HEK293 (cell line): ENCODE measurements at regions not wholly inside any gene's neighbourhood (a gene's known extent, or its start where the extent isn't known, plus 50 kb on each side); places are given as distances from the start of the nearest gene placed in this dataset.

Experiments
- BCL11A ChIP-seq: fragments of 450-650 bp; formaldehyde crosslinking; IDR thresholded peaks from 2 replicates; pipeline ENCODE4 v1.5.1; 2016; ENCODE audit warnings: low read depth, missing biosample characterization, missing genetic modification characterization
- FEZF1 ChIP-seq: fragments of 450-650 bp; formaldehyde crosslinking; IDR thresholded peaks from 2 replicates; pipeline ENCODE4 v1.5.1; 2016; ENCODE audit warnings: missing biosample characterization, missing genetic modification characterization
- GFI1B ChIP-seq: fragments of 450-650 bp; formaldehyde crosslinking; IDR thresholded peaks from 2 replicates; pipeline ENCODE4 v1.5.1; 2016; ENCODE audit warnings: missing biosample characterization, missing genetic modification characterization
- GLIS1 ChIP-seq: fragments of 450-650 bp; formaldehyde crosslinking; IDR thresholded peaks from 2 replicates; pipeline ENCODE4 v1.5.1; 2016; ENCODE audit warnings: missing biosample characterization, missing genetic modification characterization
- KLF1 ChIP-seq: fragments of 450-650 bp; formaldehyde crosslinking; IDR thresholded peaks from 2 replicates; pipeline ENCODE4 v1.5.1; 2016; ENCODE audit warnings: missing biosample characterization, missing genetic modification characterization
- OSR2 ChIP-seq: fragments of 450-650 bp; formaldehyde crosslinking; IDR thresholded peaks from 2 replicates; pipeline ENCODE4 v1.5.1; 2016; ENCODE audit warnings: missing biosample characterization, missing genetic modification characterization
- SCRT1 ChIP-seq: fragments of 450-650 bp; formaldehyde crosslinking; IDR thresholded peaks from 2 replicates; pipeline ENCODE4 v1.5.1; 2016; ENCODE audit warnings: missing biosample characterization, missing genetic modification characterization, borderline replicate concordance
- SCRT2 ChIP-seq: fragments of 450-650 bp; formaldehyde crosslinking; IDR thresholded peaks from 2 replicates; pipeline ENCODE4 v1.5.1; 2016; ENCODE audit warnings: missing biosample characterization, missing genetic modification characterization
- ZNF157 ChIP-seq: fragments of 450-650 bp; formaldehyde crosslinking; IDR thresholded peaks from 2 replicates; pipeline ENCODE4 v1.5.1; 2016; ENCODE audit warnings: missing biosample characterization, missing genetic modification characterization
- ZNF175 ChIP-seq: fragments of 450-650 bp; formaldehyde crosslinking; IDR thresholded peaks from 2 replicates; pipeline ENCODE4 v1.5.1; 2016; ENCODE audit warnings: missing biosample characterization, missing genetic modification characterization
- ZNF211 ChIP-seq: fragments of 450-650 bp; formaldehyde crosslinking; IDR thresholded peaks from 2 replicates; pipeline ENCODE4 v1.5.1; 2016; ENCODE audit warnings: low read depth, missing biosample characterization, missing genetic modification characterization
- ZNF248 ChIP-seq: fragments of 450-650 bp; formaldehyde crosslinking; IDR thresholded peaks from 2 replicates; pipeline ENCODE4 v1.5.1; 2017; ENCODE audit warnings: missing biosample characterization, missing genetic modification characterization
- ZNF274 ChIP-seq, 2 experiments: fragments of 200-500 bp in 1 of 2; fragments of 450-650 bp in 1 of 2; sonication (Bioruptor generic) in 1 of 2; formaldehyde crosslinking in 1 of 2; IDR thresholded peaks; 2 replicates each; pipeline versions ENCODE4 v1.5.1 to v1.6.1; 2014 to 2016; ENCODE audit warnings: borderline replicate concordance in 1 of 2, inconsistent platforms in 1 of 2, low read length in 1 of 2, missing biosample characterization in 1 of 2, missing genetic modification characterization in 1 of 2
- ZNF292 ChIP-seq: fragments of 450-650 bp; formaldehyde crosslinking; IDR thresholded peaks from 2 replicates; pipeline ENCODE4 v1.5.1; 2016; ENCODE audit warnings: low read depth, missing biosample characterization, missing genetic modification characterization, borderline replicate concordance
- ZNF549 ChIP-seq: fragments of 450-650 bp; IDR thresholded peaks from 2 replicates; pipeline ENCODE4 v1.5.1; 2018; ENCODE audit warnings: missing biosample characterization, missing genetic modification characterization, mild to moderate bottlenecking, inconsistent platforms, moderate library complexity
- ZNF596 ChIP-seq: fragments of 450-650 bp; IDR thresholded peaks from 2 replicates; pipeline ENCODE4 v1.5.0; 2018; ENCODE audit warnings: missing biosample characterization, mild to moderate bottlenecking, missing genetic modification characterization, moderate library complexity
- ZNF600 ChIP-seq: fragments of 450-650 bp; formaldehyde crosslinking; IDR thresholded peaks from 2 replicates; pipeline ENCODE4 v1.5.1; 2016; ENCODE audit warnings: missing biosample characterization, missing genetic modification characterization
- ZNF658 ChIP-seq: fragments of 450-650 bp; formaldehyde crosslinking; IDR thresholded peaks from 2 replicates; pipeline ENCODE4; 2016; ENCODE audit warnings: missing biosample characterization, missing genetic modification characterization
- ZNF768 ChIP-seq: fragments of 450-650 bp; formaldehyde crosslinking; IDR thresholded peaks from 2 replicates; pipeline ENCODE4 v1.5.1; 2018; ENCODE audit warnings: missing biosample characterization, mild to moderate bottlenecking, missing genetic modification characterization
- ZNF776 ChIP-seq: fragments of 450-650 bp; formaldehyde crosslinking; IDR thresholded peaks from 2 replicates; pipeline ENCODE4 v1.5.0; 2017; ENCODE audit warnings: missing biosample characterization, missing genetic modification characterization, borderline replicate concordance
- TF ChIP-seq, protein P1 (sequence below): fragments of 450-650 bp; formaldehyde crosslinking; IDR thresholded peaks from 2 replicates; pipeline ENCODE4 v1.5.1; 2016; ENCODE audit warnings: missing biosample characterization, missing genetic modification characterization
- TF ChIP-seq, protein P2 (sequence below): fragments of 450-650 bp; formaldehyde crosslinking; IDR thresholded peaks from 2 replicates; pipeline ENCODE4 v1.5.1; 2016; ENCODE audit warnings: missing biosample characterization, missing genetic modification characterization
- TF ChIP-seq, protein P3 (sequence below): fragments of 450-650 bp; formaldehyde crosslinking; IDR thresholded peaks from 2 replicates; pipeline ENCODE4 v1.5.1; 2016; ENCODE audit warnings: missing biosample characterization, missing genetic modification characterization
- TF ChIP-seq, protein P4 (sequence below): fragments of 450-650 bp; formaldehyde crosslinking; IDR thresholded peaks from 2 replicates; pipeline ENCODE4 v1.5.1; 2016; ENCODE audit warnings: missing biosample characterization, missing genetic modification characterization
- TF ChIP-seq, protein P5 (sequence below): fragments of 450-650 bp; formaldehyde crosslinking; IDR thresholded peaks from 2 replicates; pipeline ENCODE4 v1.5.1; 2016; ENCODE audit warnings: missing biosample characterization, missing genetic modification characterization, low read depth
- TF ChIP-seq, protein P6 (sequence below): fragments of 450-650 bp; formaldehyde crosslinking; IDR thresholded peaks from 2 replicates; pipeline ENCODE4 v1.5.1; 2016; ENCODE audit warnings: missing biosample characterization, missing genetic modification characterization, borderline replicate concordance
- TF ChIP-seq, protein P7 (sequence below): fragments of 450-650 bp; formaldehyde crosslinking; IDR thresholded peaks from 2 replicates; pipeline ENCODE4; 2016; ENCODE audit warnings: missing biosample characterization, missing genetic modification characterization

DNA sequence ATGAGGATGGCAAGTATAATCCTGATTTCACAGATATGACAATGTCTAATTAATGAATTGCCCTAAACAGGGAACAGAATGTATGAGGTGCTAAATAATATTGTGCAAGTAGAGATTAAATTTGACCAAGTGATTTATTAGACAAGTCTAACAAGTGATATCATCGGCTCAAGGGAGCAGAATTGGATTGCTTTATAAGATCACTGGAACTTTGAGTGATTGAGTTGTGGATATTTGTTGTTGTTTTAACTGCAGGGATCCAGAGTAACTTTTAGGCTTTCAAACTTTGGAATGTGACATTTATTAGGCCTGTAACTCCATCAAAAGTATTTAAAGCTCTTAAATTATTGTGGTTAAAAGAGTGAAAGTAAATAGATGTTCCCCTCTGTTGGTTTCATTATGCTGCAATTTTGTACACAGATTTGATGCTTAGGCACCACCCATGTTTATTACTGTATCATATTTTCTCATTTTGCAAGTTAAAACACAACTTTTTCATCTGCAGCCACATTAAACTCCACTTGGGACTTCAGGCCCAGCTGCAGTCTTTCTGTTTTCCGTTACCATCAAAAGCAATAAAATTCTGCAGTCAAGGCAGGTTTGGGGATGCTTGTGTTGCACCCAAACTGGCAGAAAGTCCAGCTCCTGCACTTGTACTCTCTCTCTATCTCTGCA lies 206.6 kb downstream of the HLX start (continued):
- TF ChIP-seq, protein P1, sequence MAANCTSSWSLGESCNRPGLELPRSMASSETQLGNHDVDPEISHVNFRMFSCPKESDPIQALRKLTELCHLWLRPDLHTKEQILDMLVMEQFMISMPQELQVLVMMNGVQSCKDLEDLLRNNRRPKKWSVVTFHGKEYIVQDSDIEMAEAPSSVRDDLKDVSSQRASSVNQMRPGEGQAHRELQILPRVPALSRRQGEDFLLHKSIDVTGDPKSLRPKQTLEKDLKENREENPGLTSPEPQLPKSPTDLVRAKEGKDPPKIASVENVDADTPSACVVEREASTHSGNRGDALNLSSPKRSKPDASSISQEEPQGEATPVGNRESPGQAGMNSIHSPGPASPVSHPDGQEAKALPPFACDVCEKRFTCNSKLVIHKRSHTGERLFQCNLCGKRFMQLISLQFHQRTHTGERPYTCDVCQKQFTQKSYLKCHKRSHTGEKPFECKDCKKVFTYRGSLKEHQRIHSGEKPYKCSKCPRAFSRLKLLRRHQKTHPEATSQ (tag by site-specific recombination), result no peak
- TF ChIP-seq, protein P2, sequence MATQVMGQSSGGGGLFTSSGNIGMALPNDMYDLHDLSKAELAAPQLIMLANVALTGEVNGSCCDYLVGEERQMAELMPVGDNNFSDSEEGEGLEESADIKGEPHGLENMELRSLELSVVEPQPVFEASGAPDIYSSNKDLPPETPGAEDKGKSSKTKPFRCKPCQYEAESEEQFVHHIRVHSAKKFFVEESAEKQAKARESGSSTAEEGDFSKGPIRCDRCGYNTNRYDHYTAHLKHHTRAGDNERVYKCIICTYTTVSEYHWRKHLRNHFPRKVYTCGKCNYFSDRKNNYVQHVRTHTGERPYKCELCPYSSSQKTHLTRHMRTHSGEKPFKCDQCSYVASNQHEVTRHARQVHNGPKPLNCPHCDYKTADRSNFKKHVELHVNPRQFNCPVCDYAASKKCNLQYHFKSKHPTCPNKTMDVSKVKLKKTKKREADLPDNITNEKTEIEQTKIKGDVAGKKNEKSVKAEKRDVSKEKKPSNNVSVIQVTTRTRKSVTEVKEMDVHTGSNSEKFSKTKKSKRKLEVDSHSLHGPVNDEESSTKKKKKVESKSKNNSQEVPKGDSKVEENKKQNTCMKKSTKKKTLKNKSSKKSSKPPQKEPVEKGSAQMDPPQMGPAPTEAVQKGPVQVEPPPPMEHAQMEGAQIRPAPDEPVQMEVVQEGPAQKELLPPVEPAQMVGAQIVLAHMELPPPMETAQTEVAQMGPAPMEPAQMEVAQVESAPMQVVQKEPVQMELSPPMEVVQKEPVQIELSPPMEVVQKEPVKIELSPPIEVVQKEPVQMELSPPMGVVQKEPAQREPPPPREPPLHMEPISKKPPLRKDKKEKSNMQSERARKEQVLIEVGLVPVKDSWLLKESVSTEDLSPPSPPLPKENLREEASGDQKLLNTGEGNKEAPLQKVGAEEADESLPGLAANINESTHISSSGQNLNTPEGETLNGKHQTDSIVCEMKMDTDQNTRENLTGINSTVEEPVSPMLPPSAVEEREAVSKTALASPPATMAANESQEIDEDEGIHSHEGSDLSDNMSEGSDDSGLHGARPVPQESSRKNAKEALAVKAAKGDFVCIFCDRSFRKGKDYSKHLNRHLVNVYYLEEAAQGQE (tag by site-specific recombination), result no peak
- TF ChIP-seq KLF1 (tag by site-specific recombination), result no peak
- no peak for TF ChIP-seq ZNF274 (IDR thresholded peaks at IDR 0.05; ENCODE audit: low read length)
- no peak for TF ChIP-seq ZNF274 (tag by site-specific recombination; IDR thresholded peaks at IDR 0.05; ENCODE audit: borderline replicate concordance)
- no peak for TF ChIP-seq ZNF211 (tag by site-specific recombination)
- TF ChIP-seq ZNF776 (tag by site-specific recombination), result no peak
- peak; percentile 35; the same call in 1 of the 2 replicates for TF ChIP-seq SCRT1 (tag by site-specific recombination)
- no peak for TF ChIP-seq ZNF768
- TF ChIP-seq ZNF600 (tag by site-specific recombination), result peak; percentile 80
- TF ChIP-seq, protein P3, sequence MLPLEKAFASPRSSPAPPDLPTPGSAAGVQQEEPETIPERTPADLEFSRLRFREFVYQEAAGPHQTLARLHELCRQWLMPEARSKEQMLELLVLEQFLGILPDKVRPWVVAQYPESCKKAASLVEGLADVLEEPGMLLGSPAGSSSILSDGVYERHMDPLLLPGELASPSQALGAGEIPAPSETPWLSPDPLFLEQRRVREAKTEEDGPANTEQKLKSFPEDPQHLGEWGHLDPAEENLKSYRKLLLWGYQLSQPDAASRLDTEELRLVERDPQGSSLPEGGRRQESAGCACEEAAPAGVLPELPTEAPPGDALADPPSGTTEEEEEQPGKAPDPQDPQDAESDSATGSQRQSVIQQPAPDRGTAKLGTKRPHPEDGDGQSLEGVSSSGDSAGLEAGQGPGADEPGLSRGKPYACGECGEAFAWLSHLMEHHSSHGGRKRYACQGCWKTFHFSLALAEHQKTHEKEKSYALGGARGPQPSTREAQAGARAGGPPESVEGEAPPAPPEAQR (tag by site-specific recombination), result no peak
- peak; percentile 96 for TF ChIP-seq FEZF1 (tag by site-specific recombination)
- no peak; the same call in 1 of the 2 replicates for TF ChIP-seq GLIS1
- no peak for TF ChIP-seq ZNF157 (tag by site-specific recombination)
- TF ChIP-seq OSR2 (tag by site-specific recombination), result peak; percentile 74; the same call in 1 of the 2 replicates
- TF ChIP-seq GFI1B (tag by site-specific recombination), result no peak
- peak; percentile 42; the same call in 1 of the 2 replicates for TF ChIP-seq SCRT2
- no peak for TF ChIP-seq ZNF175 (tag by site-specific recombination)
- TF ChIP-seq ZNF596 (tag by site-specific recombination), result no peak
- no peak for TF ChIP-seq BCL11A
- TF ChIP-seq, protein P4, sequence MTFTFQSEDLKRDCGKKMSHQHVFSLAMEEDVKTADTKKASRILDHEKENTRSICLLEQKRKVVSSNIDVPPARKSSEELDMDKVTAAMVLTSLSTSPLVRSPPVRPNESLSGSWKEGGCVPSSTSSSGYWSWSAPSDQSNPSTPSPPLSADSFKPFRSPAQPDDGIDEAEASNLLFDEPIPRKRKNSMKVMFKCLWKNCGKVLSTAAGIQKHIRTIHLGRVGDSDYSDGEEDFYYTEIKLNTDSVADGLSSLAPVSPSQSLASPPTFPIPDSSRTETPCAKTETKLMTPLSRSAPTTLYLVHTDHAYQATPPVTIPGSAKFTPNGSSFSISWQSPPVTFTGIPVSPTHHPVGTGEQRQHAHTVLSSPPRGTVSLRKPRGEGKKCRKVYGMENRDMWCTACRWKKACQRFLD (tag by site-specific recombination), result no peak
- TF ChIP-seq, protein P5, sequence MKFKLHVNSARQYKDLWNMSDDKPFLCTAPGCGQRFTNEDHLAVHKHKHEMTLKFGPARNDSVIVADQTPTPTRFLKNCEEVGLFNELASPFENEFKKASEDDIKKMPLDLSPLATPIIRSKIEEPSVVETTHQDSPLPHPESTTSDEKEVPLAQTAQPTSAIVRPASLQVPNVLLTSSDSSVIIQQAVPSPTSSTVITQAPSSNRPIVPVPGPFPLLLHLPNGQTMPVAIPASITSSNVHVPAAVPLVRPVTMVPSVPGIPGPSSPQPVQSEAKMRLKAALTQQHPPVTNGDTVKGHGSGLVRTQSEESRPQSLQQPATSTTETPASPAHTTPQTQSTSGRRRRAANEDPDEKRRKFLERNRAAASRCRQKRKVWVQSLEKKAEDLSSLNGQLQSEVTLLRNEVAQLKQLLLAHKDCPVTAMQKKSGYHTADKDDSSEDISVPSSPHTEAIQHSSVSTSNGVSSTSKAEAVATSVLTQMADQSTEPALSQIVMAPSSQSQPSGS, result peak; percentile 81
- TF ChIP-seq, protein P6, sequence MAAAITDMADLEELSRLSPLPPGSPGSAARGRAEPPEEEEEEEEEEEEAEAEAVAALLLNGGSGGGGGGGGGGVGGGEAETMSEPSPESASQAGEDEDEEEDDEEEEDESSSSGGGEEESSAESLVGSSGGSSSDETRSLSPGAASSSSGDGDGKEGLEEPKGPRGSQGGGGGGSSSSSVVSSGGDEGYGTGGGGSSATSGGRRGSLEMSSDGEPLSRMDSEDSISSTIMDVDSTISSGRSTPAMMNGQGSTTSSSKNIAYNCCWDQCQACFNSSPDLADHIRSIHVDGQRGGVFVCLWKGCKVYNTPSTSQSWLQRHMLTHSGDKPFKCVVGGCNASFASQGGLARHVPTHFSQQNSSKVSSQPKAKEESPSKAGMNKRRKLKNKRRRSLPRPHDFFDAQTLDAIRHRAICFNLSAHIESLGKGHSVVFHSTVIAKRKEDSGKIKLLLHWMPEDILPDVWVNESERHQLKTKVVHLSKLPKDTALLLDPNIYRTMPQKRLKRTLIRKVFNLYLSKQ (tag by site-specific recombination), result no peak
- TF ChIP-seq, protein P7, sequence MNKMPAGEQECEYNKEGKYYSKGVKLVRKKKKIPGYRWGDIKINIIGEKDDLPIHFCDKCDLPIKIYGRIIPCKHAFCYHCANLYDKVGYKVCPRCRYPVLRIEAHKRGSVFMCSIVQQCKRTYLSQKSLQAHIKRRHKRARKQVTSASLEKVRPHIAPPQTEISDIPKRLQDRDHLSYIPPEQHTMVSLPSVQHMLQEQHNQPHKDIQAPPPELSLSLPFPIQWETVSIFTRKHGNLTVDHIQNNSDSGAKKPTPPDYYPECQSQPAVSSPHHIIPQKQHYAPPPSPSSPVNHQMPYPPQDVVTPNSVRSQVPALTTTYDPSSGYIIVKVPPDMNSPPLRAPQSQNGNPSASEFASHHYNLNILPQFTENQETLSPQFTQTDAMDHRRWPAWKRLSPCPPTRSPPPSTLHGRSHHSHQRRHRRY (tag by site-specific recombination), result no peak
- no peak for TF ChIP-seq ZNF292 (tag by site-specific recombination)
- no peak for TF ChIP-seq ZNF658 (tag by site-specific recombination)
- no peak for TF ChIP-seq ZNF549
- TF ChIP-seq ZNF248 (tag by site-specific recombination), result no peak
